PC-9 (cell line): ENCODE measurements at regions not wholly inside any gene's neighbourhood (a gene's known extent, or its start where the extent isn't known, plus 50 kb on each side); places are given as distances from the start of the nearest gene placed in this dataset.

Experiments used
- BruUV-seq: library from RNA; stranded (reverse); fragments of 400-500 nt; replicated peaks from 2 replicates; lab custom pipeline; 2021; lab: Mats Ljungman, UMichigan
- CTCF ChIA-PET: fragments of 300-600 bp; sonication (Branson Sonifier 250); formaldehyde crosslinking; loops from one replicate; lab custom pipeline; 2022; ENCODE audit warnings: antibody characterized with exemption; lab: Charles Lee
- POLR2A ChIA-PET: fragments of 300-600 bp; sonication (Branson Sonifier 250); formaldehyde crosslinking; loops from one replicate; lab custom pipeline; 2022; ENCODE audit warnings: antibody characterized with exemption; ENCODE audit not compliant: unreplicated experiment; lab: Charles Lee
- DNase-seq, 2 experiments: peaks; one replicate each; pipeline versions ENCODE4 v3.0.0 to v3.0.0-alpha.2; 2015 to 2022; ENCODE audit warnings: mixed read lengths in 1 of 2
- H2AFZ ChIP-seq: fragments of 200-600 bp; sonication (generic); 2 replicates; pipeline ENCODE4 v1.8.1; 2017; ENCODE audit warnings: antibody characterized with exemption
- H3F3A ChIP-seq: fragments of 200-600 bp; sonication (generic); 2 replicates; pipeline ENCODE4 v1.8.1; 2017; ENCODE audit warnings: antibody characterized with exemption, mild to moderate bottlenecking, low read depth; ENCODE audit not compliant: insufficient read depth
- H3K27ac ChIP-seq: fragments of 200-600 bp; sonication (generic); 2 replicates; pipeline ENCODE4 v1.6.1; 2016; ENCODE audit warnings: mixed run types
- H3K27me3 ChIP-seq: fragments of 200-600 bp; sonication (generic); 2 replicates; pipeline ENCODE4 v1.6.1; 2016; ENCODE audit warnings: low read depth, mixed run types; ENCODE audit not compliant: insufficient read depth
- H3K36me3 ChIP-seq: fragments of 200-600 bp; sonication (generic); 2 replicates; pipeline ENCODE4 v1.6.1; 2016; ENCODE audit warnings: low read depth, mixed run types
- H3K4me1 ChIP-seq: fragments of 200-600 bp; sonication (generic); replicated peaks from 2 replicates; pipeline ENCODE4 v1.6.1; 2016; ENCODE audit warnings: mixed run types; ENCODE audit not compliant: insufficient read depth
- H3K4me2 ChIP-seq: fragments of 200-600 bp; sonication (generic); 2 replicates; pipeline ENCODE4 v1.6.1; 2017; ENCODE audit warnings: mixed run types
- H3K4me3 ChIP-seq: fragments of 200-600 bp; sonication (generic); 2 replicates; pipeline ENCODE4 v1.6.1; 2016; ENCODE audit warnings: mixed run types
- H3K79me2 ChIP-seq: fragments of 200-600 bp; sonication (generic); 2 replicates; pipeline ENCODE4 v1.6.1; 2017; ENCODE audit warnings: low read depth, mixed run types
- H3K9me2 ChIP-seq: fragments of 200-600 bp; sonication (generic); 2 replicates; pipeline ENCODE4 v1.8.1; 2017; ENCODE audit warnings: mild to moderate bottlenecking; ENCODE audit not compliant: insufficient read depth
- H3K9me3 ChIP-seq: fragments of 200-600 bp; sonication (generic); 2 replicates; pipeline ENCODE4 v1.8.1; 2016; ENCODE audit warnings: low read depth; ENCODE audit not compliant: insufficient read depth
- H4K20me1 ChIP-seq: fragments of 200-600 bp; sonication (generic); 2 replicates; pipeline ENCODE4 v1.8.1; 2017; ENCODE audit not compliant: insufficient read depth
- CTCF ChIP-seq: fragments of 200-600 bp; sonication (generic); conservative IDR thresholded peaks from 2 replicates; pipeline ENCODE4 v1.6.1; 2017; ENCODE audit warnings: mixed run types, antibody characterized with exemption, mild to moderate bottlenecking, moderate library complexity
- EZH2 ChIP-seq: fragments of 200-600 bp; sonication (generic); IDR thresholded peaks from 2 replicates; pipeline ENCODE4 v1.8.0; 2017; ENCODE audit warnings: antibody characterized with exemption, low read depth
- intact Hi-C: fragments of 100-400 bp; cut with micrococcal nuclease; formaldehyde crosslinking; loops from one replicate; pipeline ENCODE4 v1.10.0; 2022; ENCODE audit not compliant: unreplicated experiment

- CTCF ChIA-PET = no interaction called here
- DNase-seq = peak in 1 of 2 experiments; percentile 40
- Histone ChIP-seq H2AFZ (no peak overlapping the region), H3K27ac (no peak overlapping the region), H3K36me3 (no peaks in the 10 kb centered on the region), H3K9me3 (no peaks in the 10 kb centered on the region), H3K9me2 (no peaks in the 10 kb centered on the region), H3K4me1 (no peaks in the 10 kb centered on the region), H3K27me3 (no peaks in the 10 kb centered on the region), H4K20me1 (no peaks in the 10 kb centered on the region), H3K79me2 (no peaks in the 10 kb centered on the region), H3K4me2 (no peak overlapping the region), H3K4me3 (no peak overlapping the region), H3F3A (no peaks in the 10 kb centered on the region)
- POLR2A ChIA-PET = interaction anchor here (0.8 kb wide), 1 partner anchor 12 kb away, joined by 5 read pairs; no protein-coding TSS in a partner anchor
- intact Hi-C loops = loop anchor here (10.0 kb wide), 1 partner anchor 335 kb away; no protein-coding TSS in a partner anchor
- no peak for TF ChIP-seq CTCF
- TF ChIP-seq EZH2 = no peak
- BruUV-seq = no TSS peak
These were observed 89.1 kb upstream of the SLC25A33 start for GRCh38 chr1:9449976-9450696.

GRCh38 chr1:9451081-9451480 lies 88.2 kb upstream of the SLC25A33 start:
- no peaks in the 10 kb centered on the region for H3K36me3 ChIP-seq
- H3K27ac ChIP-seq = no peak overlapping the region
- no peak for TF ChIP-seq CTCF
- TF ChIP-seq EZH2 = no peak
- intact Hi-C loops = loop anchor here (10.0 kb wide), 1 partner anchor 336 kb away; no protein-coding TSS in a partner anchor
- no peak overlapping the region for H3K4me2 ChIP-seq
- BruUV-seq = no TSS peak
- no peaks in the 10 kb centered on the region for H3K9me3 ChIP-seq
- CTCF ChIA-PET = no interaction called here
- H3K27me3 ChIP-seq = no peaks in the 10 kb centered on the region
- H3K4me3 ChIP-seq = no peak overlapping the region
- H3K4me1 ChIP-seq = no peaks in the 10 kb centered on the region
- DNase-seq = no peak
- no peaks in the 10 kb centered on the region for H4K20me1 ChIP-seq
- POLR2A ChIA-PET = no interaction called here
- no peak overlapping the region for H2AFZ ChIP-seq
- no peaks in the 10 kb centered on the region for H3F3A ChIP-seq
- no peaks in the 10 kb centered on the region for H3K79me2 ChIP-seq
- no peaks in the 10 kb centered on the region for H3K9me2 ChIP-seq

- no TSS peak for BruUV-seq
- ChIA-PET POLR2A (no interaction called here), CTCF (no interaction called here)
- Histone ChIP-seq H3K4me3 (no peak overlapping the region), H3K9me3 (no peaks in the 10 kb centered on the region), H4K20me1 (no peaks in the 10 kb centered on the region), H3K4me1 (no peaks in the 10 kb centered on the region), H3K4me2 (no peak overlapping the region), H3K9me2 (no peaks in the 10 kb centered on the region), H3K79me2 (no peaks in the 10 kb centered on the region), H3K27ac (no peak overlapping the region), H3K27me3 (no peaks in the 10 kb centered on the region), H2AFZ (no peak overlapping the region), H3K36me3 (no peaks in the 10 kb centered on the region), H3F3A (no peaks in the 10 kb centered on the region)
- TF ChIP-seq EZH2 (no peak), CTCF (no peak)
- intact Hi-C loops = loop anchor here (10.0 kb wide), 1 partner anchor 338 kb away; no protein-coding TSS in a partner anchor
- DNase-seq = no peak
These were observed 86.6 kb upstream of the SLC25A33 start for GRCh38 chr1:9452516-9453140.
